K562 (cell line): ENCODE measurements at regions not wholly inside any gene's neighbourhood (a gene's known extent, or its start where the extent isn't known, plus 50 kb on each side); places are given as distances from the start of the nearest gene placed in this dataset.

Experiments
- HOXB6 ChIP-seq: fragments of 250-450 bp; sonication (Bioruptor Pico); IDR thresholded peaks from 2 replicates; pipeline ENCODE4 v1.5.1; 2022; ENCODE audit warnings: mild to moderate bottlenecking, borderline replicate concordance
- IFI16 ChIP-seq: fragments of 250-450 bp; sonication (Bioruptor Pico); IDR thresholded peaks from 2 replicates; pipeline ENCODE4 v2.1.2; 2022; ENCODE audit warnings: mild to moderate bottlenecking, inconsistent platforms
- JUND ChIP-seq, 2 experiments: IDR thresholded peaks; 2 replicates in 1 of 2; 3 replicates in 1 of 2; pipeline ENCODE4 v1.6.1; 2011; ENCODE audit warnings: borderline replicate concordance in 2 of 2, low read depth in 2 of 2, low read length in 2 of 2, improper control_type of control experiment in 1 of 2, missing biosample characterization in 1 of 2, missing genetic modification characterization in 1 of 2, missing genetic modification reagents in 1 of 2
- MTA3 ChIP-seq: fragments of 450-650 bp; formaldehyde crosslinking; IDR thresholded peaks from 2 replicates; pipeline ENCODE4 v1.6.1; 2017; ENCODE audit warnings: mild to moderate bottlenecking, borderline replicate concordance
- NR3C1 ChIP-seq: sonication (generic); formaldehyde crosslinking; IDR thresholded peaks from 2 replicates; pipeline ENCODE4 v1.8.1; 2022; ENCODE audit warnings: missing genetic modification reagents
- SAP30 ChIP-seq: fragments of 200-600 bp; sonication (generic); IDR thresholded peaks from 2 replicates; pipeline ENCODE4 v1.6.1; 2012; ENCODE audit warnings: borderline replicate concordance, low read depth, mild to moderate bottlenecking, moderate library complexity, low read length, control low read depth, inconsistent platforms; ENCODE audit not compliant: insufficient read depth, poor library complexity, severe bottlenecking
- ZC3H4 ChIP-seq: sonication (generic); formaldehyde crosslinking; IDR thresholded peaks from 2 replicates; pipeline ENCODE4 v1.9.0; 2021; ENCODE audit warnings: missing genetic modification reagents, borderline replicate concordance
- ZNF583 ChIP-seq: fragments of 250-450 bp; sonication (Bioruptor Pico); IDR thresholded peaks from 2 replicates; pipeline ENCODE4 v1.4.0; 2020
- ZNF589 ChIP-seq: fragments of 200-800 bp; sonication (Bioruptor generic); IDR thresholded peaks from 2 replicates; pipeline ENCODE4 v1.6.1; 2016; ENCODE audit warnings: low read depth, missing genetic modification characterization, missing compliant biosample characterization
- TF ChIP-seq, protein P1 (sequence below): fragments of 250-450 bp; sonication (Bioruptor Pico); IDR thresholded peaks from 2 replicates; pipeline ENCODE4 v1.4.0; 2020; ENCODE audit warnings: mild to moderate bottlenecking, moderate library complexity
- TF ChIP-seq, protein P2 (sequence below): fragments of 200-400 bp; formaldehyde crosslinking; IDR thresholded peaks from 2 replicates; pipeline ENCODE4 v1.6.1; 2017; ENCODE audit warnings: mild to moderate bottlenecking, low read depth, low read length, moderate library complexity

DNA sequence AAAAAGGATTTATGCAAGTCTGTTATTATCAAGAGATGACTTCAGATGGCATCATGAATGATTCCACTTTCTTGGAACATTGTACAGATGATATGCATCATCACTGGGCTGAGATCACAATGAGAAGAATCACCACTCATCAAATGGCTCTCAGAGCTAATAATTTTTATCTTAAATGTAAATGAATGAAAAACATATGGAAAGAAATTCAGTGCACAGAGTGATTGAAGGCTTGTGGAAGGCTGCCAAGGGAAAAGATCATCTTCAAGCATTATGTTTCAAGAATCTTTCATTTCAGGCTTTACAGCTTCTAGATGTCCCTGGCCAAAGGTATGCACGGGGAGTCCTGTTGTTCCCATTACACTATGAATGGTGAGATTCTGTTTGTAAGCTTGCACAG, 955.7 kb downstream of the TTLL7 start (continued):
- TF ChIP-seq, protein P1, sequence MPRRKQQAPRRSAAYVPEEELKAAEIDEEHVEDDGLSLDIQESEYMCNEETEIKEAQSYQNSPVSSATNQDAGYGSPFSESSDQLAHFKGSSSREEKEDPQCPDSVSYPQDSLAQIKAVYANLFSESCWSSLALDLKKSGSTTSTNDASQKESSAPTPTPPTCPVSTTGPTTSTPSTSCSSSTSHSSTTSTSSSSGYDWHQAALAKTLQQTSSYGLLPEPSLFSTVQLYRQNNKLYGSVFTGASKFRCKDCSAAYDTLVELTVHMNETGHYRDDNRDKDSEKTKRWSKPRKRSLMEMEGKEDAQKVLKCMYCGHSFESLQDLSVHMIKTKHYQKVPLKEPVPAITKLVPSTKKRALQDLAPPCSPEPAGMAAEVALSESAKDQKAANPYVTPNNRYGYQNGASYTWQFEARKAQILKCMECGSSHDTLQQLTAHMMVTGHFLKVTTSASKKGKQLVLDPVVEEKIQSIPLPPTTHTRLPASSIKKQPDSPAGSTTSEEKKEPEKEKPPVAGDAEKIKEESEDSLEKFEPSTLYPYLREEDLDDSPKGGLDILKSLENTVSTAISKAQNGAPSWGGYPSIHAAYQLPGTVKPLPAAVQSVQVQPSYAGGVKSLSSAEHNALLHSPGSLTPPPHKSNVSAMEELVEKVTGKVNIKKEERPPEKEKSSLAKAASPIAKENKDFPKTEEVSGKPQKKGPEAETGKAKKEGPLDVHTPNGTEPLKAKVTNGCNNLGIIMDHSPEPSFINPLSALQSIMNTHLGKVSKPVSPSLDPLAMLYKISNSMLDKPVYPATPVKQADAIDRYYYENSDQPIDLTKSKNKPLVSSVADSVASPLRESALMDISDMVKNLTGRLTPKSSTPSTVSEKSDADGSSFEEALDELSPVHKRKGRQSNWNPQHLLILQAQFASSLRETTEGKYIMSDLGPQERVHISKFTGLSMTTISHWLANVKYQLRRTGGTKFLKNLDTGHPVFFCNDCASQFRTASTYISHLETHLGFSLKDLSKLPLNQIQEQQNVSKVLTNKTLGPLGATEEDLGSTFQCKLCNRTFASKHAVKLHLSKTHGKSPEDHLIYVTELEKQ (CRISPR knock-in tag): no peak
- TF ChIP-seq IFI16 (CRISPR knock-in tag): no peak
- TF ChIP-seq JUND (IDR thresholded peaks at IDR 0.05; ENCODE audit: borderline replicate concordance, low read depth, low read length): no peak
- TF ChIP-seq JUND (tag; IDR thresholded peaks at IDR 0.05; ENCODE audit: borderline replicate concordance, low read depth, low read length): no peak
- no peak for TF ChIP-seq SAP30
- TF ChIP-seq ZC3H4 (CRISPR knock-in tag): no peak
- no peak for TF ChIP-seq NR3C1
- TF ChIP-seq, protein P2, sequence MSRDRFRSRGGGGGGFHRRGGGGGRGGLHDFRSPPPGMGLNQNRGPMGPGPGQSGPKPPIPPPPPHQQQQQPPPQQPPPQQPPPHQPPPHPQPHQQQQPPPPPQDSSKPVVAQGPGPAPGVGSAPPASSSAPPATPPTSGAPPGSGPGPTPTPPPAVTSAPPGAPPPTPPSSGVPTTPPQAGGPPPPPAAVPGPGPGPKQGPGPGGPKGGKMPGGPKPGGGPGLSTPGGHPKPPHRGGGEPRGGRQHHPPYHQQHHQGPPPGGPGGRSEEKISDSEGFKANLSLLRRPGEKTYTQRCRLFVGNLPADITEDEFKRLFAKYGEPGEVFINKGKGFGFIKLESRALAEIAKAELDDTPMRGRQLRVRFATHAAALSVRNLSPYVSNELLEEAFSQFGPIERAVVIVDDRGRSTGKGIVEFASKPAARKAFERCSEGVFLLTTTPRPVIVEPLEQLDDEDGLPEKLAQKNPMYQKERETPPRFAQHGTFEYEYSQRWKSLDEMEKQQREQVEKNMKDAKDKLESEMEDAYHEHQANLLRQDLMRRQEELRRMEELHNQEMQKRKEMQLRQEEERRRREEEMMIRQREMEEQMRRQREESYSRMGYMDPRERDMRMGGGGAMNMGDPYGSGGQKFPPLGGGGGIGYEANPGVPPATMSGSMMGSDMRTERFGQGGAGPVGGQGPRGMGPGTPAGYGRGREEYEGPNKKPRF: no peak
- TF ChIP-seq HOXB6 (CRISPR knock-in tag): no peak
- no peak for TF ChIP-seq ZNF589 (CRISPR knock-in tag)
- no peak for TF ChIP-seq MTA3
- TF ChIP-seq ZNF583 (CRISPR knock-in tag): no peak
